ENCODE measurements at regions not wholly inside any gene's neighbourhood (a gene's known extent, or its start where the extent isn't known, plus 50 kb on each side); places are given as distances from the start of the nearest gene placed in this dataset.

DNA sequence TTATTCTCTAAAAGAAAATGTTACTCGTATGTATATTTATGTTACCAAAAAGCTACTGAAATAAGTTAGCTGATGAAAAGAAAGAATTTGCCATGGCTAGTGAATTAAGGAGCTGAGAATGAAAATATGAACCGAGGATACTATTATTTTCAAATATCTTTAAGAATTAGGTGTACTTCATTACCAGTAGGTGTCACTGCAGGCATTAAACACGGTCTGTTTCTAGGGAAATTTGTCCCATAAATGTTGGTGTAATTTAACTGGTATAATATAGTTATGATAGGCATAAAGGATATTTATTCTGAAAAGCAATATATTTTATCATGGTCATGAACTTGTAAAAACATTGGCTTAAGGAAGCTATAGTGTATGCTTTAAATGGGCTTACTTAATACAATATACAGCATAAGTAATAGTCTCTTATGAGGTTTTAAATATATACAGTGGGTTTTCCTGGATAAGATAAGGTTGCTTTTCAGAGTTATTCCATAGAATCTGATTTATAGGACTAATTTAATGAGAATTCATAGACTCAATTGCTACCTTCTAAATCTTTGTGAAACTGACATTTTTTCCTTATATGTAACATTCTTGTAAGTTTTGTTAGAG is 72.4 kb upstream of the MPDZ start:
- in situ Hi-C loops (cut with HindIII; ENCODE audit: low pct_unique_long_range_greater_than_20kb, low sequenced_read_pairs) = no loop called here

DNA sequence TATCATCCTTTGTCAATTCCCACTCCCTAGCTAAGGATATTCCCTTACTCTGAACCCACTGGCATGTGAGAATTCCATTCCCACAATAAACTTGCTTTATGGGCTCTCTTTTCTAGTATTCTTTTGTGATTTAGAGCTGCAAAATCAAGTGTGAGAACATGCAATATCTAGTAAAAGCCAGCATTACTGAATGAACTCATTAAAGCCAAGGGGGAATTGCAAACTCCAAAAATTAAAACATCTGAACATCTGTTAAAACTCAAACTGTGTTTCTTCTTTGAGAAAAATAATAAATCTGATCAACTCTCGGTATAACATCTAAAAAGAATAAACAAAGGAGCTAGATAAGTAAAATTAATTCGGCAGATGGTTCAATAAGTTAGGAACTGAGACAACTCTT is 53.1 kb upstream of the MPDZ start:
- no peak overlapping the region for H3K27ac ChIP-seq (ENCODE audit: low read length)
- no peaks in the 10 kb centered on the region for H3K9me3 ChIP-seq (ENCODE audit: control insufficient read depth, insufficient read depth, low read depth, low read length)
- H3K4me3 ChIP-seq (ENCODE audit: low read depth in 2 of 2, low read length in 2 of 2) = no peak overlapping the region
- intact Hi-C loops (cut with micrococcal nuclease; ENCODE audit: unreplicated experiment) = no loop called here
- POLR2A ChIA-PET = no interaction called here
- DNase-seq (ENCODE audit: low read depth, low spot score) (no peak), ATAC-seq (no peak)
- in situ Hi-C loops (cut with HindIII; ENCODE audit: low pct_unique_long_range_greater_than_20kb, low sequenced_read_pairs) = no loop called here
- H3K4me1 ChIP-seq (ENCODE audit: control insufficient read depth, insufficient read depth, low read length) = no peaks in the 10 kb centered on the region
- CTCF ChIA-PET = no interaction called here
- H3K36me3 ChIP-seq (ENCODE audit: control insufficient read depth, insufficient read depth, low read length) = no peaks in the 10 kb centered on the region
- H3K27me3 ChIP-seq (ENCODE audit: control insufficient read depth, insufficient read depth, low read length) = no peaks in the 10 kb centered on the region
- TF ChIP-seq TCF7L2 (IDR thresholded peaks at IDR 0.05; ENCODE audit: low read depth, low read length) (no peak), SIN3A (IDR thresholded peaks at IDR 0.05; ENCODE audit: borderline replicate concordance, insufficient read depth, low read depth, low read length) (no peak), POLR2AphosphoS5 (IDR thresholded peaks at IDR 0.05; ENCODE audit: low read depth, low read length) (no peak)
- TF ChIP-seq, protein P1, sequence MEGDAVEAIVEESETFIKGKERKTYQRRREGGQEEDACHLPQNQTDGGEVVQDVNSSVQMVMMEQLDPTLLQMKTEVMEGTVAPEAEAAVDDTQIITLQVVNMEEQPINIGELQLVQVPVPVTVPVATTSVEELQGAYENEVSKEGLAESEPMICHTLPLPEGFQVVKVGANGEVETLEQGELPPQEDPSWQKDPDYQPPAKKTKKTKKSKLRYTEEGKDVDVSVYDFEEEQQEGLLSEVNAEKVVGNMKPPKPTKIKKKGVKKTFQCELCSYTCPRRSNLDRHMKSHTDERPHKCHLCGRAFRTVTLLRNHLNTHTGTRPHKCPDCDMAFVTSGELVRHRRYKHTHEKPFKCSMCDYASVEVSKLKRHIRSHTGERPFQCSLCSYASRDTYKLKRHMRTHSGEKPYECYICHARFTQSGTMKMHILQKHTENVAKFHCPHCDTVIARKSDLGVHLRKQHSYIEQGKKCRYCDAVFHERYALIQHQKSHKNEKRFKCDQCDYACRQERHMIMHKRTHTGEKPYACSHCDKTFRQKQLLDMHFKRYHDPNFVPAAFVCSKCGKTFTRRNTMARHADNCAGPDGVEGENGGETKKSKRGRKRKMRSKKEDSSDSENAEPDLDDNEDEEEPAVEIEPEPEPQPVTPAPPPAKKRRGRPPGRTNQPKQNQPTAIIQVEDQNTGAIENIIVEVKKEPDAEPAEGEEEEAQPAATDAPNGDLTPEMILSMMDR (IDR thresholded peaks at IDR 0.05) = no peak
- TF ChIP-seq, protein P2, sequence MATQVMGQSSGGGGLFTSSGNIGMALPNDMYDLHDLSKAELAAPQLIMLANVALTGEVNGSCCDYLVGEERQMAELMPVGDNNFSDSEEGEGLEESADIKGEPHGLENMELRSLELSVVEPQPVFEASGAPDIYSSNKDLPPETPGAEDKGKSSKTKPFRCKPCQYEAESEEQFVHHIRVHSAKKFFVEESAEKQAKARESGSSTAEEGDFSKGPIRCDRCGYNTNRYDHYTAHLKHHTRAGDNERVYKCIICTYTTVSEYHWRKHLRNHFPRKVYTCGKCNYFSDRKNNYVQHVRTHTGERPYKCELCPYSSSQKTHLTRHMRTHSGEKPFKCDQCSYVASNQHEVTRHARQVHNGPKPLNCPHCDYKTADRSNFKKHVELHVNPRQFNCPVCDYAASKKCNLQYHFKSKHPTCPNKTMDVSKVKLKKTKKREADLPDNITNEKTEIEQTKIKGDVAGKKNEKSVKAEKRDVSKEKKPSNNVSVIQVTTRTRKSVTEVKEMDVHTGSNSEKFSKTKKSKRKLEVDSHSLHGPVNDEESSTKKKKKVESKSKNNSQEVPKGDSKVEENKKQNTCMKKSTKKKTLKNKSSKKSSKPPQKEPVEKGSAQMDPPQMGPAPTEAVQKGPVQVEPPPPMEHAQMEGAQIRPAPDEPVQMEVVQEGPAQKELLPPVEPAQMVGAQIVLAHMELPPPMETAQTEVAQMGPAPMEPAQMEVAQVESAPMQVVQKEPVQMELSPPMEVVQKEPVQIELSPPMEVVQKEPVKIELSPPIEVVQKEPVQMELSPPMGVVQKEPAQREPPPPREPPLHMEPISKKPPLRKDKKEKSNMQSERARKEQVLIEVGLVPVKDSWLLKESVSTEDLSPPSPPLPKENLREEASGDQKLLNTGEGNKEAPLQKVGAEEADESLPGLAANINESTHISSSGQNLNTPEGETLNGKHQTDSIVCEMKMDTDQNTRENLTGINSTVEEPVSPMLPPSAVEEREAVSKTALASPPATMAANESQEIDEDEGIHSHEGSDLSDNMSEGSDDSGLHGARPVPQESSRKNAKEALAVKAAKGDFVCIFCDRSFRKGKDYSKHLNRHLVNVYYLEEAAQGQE (IDR thresholded peaks at IDR 0.05; ENCODE audit: insufficient read depth in 1 of 2, low read depth in 2 of 2, low read length in 1 of 2) = no peak
- no TSS peak for BruUV-seq (replicated peaks)

More for the DNA sequence above, 72.4 kb upstream of the MPDZ start:
- Histone ChIP-seq H3K4me3 (ENCODE audit: low read depth in 2 of 2, low read length in 2 of 2) (no peak overlapping the region), H3K9me3 (ENCODE audit: control insufficient read depth, insufficient read depth, low read depth, low read length) (no peaks in the 10 kb centered on the region), H3K4me1 (ENCODE audit: control insufficient read depth, insufficient read depth, low read length) (no peaks in the 10 kb centered on the region), H3K27me3 (ENCODE audit: control insufficient read depth, insufficient read depth, low read length) (no peaks in the 10 kb centered on the region), H3K36me3 (ENCODE audit: control insufficient read depth, insufficient read depth, low read length) (no peaks in the 10 kb centered on the region), H3K27ac (ENCODE audit: low read length) (no peak overlapping the region)
- no peak for TF ChIP-seq TCF7L2 (IDR thresholded peaks at IDR 0.05; ENCODE audit: low read depth, low read length)
- TF ChIP-seq POLR2AphosphoS5 (IDR thresholded peaks at IDR 0.05; ENCODE audit: low read depth, low read length) = no peak
- TF ChIP-seq, protein P1 (IDR thresholded peaks at IDR 0.05) = peak; percentile 32; the same call in 1 of the 2 replicates
- intact Hi-C loops (cut with micrococcal nuclease; ENCODE audit: unreplicated experiment) = no loop called here
- ATAC-seq (no peak), DNase-seq (ENCODE audit: low read depth, low spot score) (no peak)
- CTCF ChIA-PET = no interaction called here
- BruUV-seq (replicated peaks) = no TSS peak
- POLR2A ChIA-PET = no interaction called here
